Activated CD4-positive, alpha-beta T cell treated with anti-CD3 and anti-CD28 coated beads for 4 hours (primary cell): ENCODE measurements at regions not wholly inside any gene's neighbourhood (a gene's known extent, or its start where the extent isn't known, plus 50 kb on each side); places are given as distances from the start of the nearest gene placed in this dataset.
"Not testable (repeated sequence)": the region's sequence is repeated elsewhere in the genome, so short reads cannot be mapped to it uniquely, and the experiment has no call there.

Source experiments
- DNase-seq, 2 donors: peaks; one replicate each; pipeline ENCODE4 v3.0.0-alpha.2; 2020

- no peak for DNase-seq
Observed at GRCh38 chr13:90591260-90591926, 756.1 kb upstream of the MIR17HG start.

- no peak for DNase-seq
Observed at GRCh38 chr13:90591927-90592268, 755.6 kb upstream of the MIR17HG start.

- DNase-seq: no peak
Observed at GRCh38 chr13:90592943-90593342, 754.5 kb upstream of the MIR17HG start.

- no peak for DNase-seq
Observed at GRCh38 chr13:90594681-90595080, 752.8 kb upstream of the MIR17HG start.

GRCh38 chr13:90605664-90606063 is 741.8 kb upstream of the MIR17HG start:
- no peak for DNase-seq

GRCh38 chr13:90606921-90607320 is 740.6 kb upstream of the MIR17HG start:
- not testable (repeated sequence) for DNase-seq

- no peak for DNase-seq
Observed at GRCh38 chr13:90612391-90612790, 735.1 kb upstream of the MIR17HG start.

GRCh38 chr13:90613076-90613795 is 734.3 kb upstream of the MIR17HG start:
- no peak for DNase-seq

GRCh38 chr13:90615236-90615635 is 732.3 kb upstream of the MIR17HG start:
- no peak for DNase-seq

GRCh38 chr13:90615767-90616166 is 731.7 kb upstream of the MIR17HG start:
- DNase-seq: no peak

- no peak for DNase-seq
Observed at GRCh38 chr13:90618133-90618532, 729.4 kb upstream of the MIR17HG start.

GRCh38 chr13:90622541-90622940 is 724.9 kb upstream of the MIR17HG start:
- DNase-seq: no peak

GRCh38 chr13:90623318-90624011 is 724.0 kb upstream of the MIR17HG start:
- DNase-seq: no peak

GRCh38 chr13:90627813-90628212 is 719.7 kb upstream of the MIR17HG start:
- no peak for DNase-seq

- DNase-seq: no peak
Observed at GRCh38 chr13:90628471-90628870, 719.0 kb upstream of the MIR17HG start.

- DNase-seq: no peak
Observed at GRCh38 chr13:90630716-90631115, 716.8 kb upstream of the MIR17HG start.

- DNase-seq: no peak
Observed at GRCh38 chr13:90632184-90632583, 715.3 kb upstream of the MIR17HG start.

GRCh38 chr13:90633849-90634248 is 713.6 kb upstream of the MIR17HG start:
- DNase-seq: no peak

- no peak for DNase-seq
Observed at GRCh38 chr13:90640976-90641375, 706.5 kb upstream of the MIR17HG start.

GRCh38 chr13:90641884-90642283 is 705.6 kb upstream of the MIR17HG start:
- DNase-seq: no peak

GRCh38 chr13:90645582-90645981 is 701.9 kb upstream of the MIR17HG start:
- no peak for DNase-seq

- no peak for DNase-seq
Observed at GRCh38 chr13:90648497-90648896, 699.0 kb upstream of the MIR17HG start.

- no peak for DNase-seq
Observed at GRCh38 chr13:90652036-90652435, 695.5 kb upstream of the MIR17HG start.

GRCh38 chr13:90654970-90655369 is 692.5 kb upstream of the MIR17HG start:
- no peak for DNase-seq
